ENCODE measurements at regions not wholly inside any gene's neighbourhood (a gene's known extent, or its start where the extent isn't known, plus 50 kb on each side); places are given as distances from the start of the nearest gene placed in this dataset.
"Not testable (repeated sequence)": the region's sequence is repeated elsewhere in the genome, so short reads cannot be mapped to it uniquely, and the experiment has no call there.

GRCh38 chr2:221961561-221961960 is 337.2 kb downstream of the PAX3 start:
- H3K4me1 ChIP-seq (ENCODE audit: insufficient read depth, low read length) = no peaks in the 10 kb centered on the region
- no peak overlapping the region for H3K9ac ChIP-seq (ENCODE audit: low read depth, low read length)
- H3K36me3 ChIP-seq (ENCODE audit: insufficient read depth, low read length) = no peaks in the 10 kb centered on the region
- no peaks in the 10 kb centered on the region for H3K9me3 ChIP-seq (ENCODE audit: control insufficient read depth, insufficient read depth, low read length)

GRCh38 chr2:221958224-221958623 is 340.6 kb downstream of the PAX3 start:
- no peak overlapping the region for H3K9ac ChIP-seq (ENCODE audit: low read depth, low read length)

GRCh38 chr2:221948076-221948475 is 350.7 kb downstream of the PAX3 start:
- H3K4me1 ChIP-seq (ENCODE audit: insufficient read depth, low read length) = no peaks in the 10 kb centered on the region
- peaks cover 3% of the 10 kb centered on the region; the same call in 1 of the 2 replicates for H3K9me3 ChIP-seq (ENCODE audit: control insufficient read depth, insufficient read depth, low read length)
- no peak overlapping the region for H3K9ac ChIP-seq (ENCODE audit: low read depth, low read length)
- no peaks in the 10 kb centered on the region for H3K36me3 ChIP-seq (ENCODE audit: insufficient read depth, low read length)

More at GRCh38 chr2:221958224-221958623, 340.6 kb downstream of the PAX3 start:
- no peaks in the 10 kb centered on the region for H3K9me3 ChIP-seq (ENCODE audit: control insufficient read depth, insufficient read depth, low read length)
- no peaks in the 10 kb centered on the region for H3K36me3 ChIP-seq (ENCODE audit: insufficient read depth, low read length)
- no peaks in the 10 kb centered on the region for H3K4me1 ChIP-seq (ENCODE audit: insufficient read depth, low read length)

- not testable (repeated sequence) for H3K4me1 ChIP-seq (ENCODE audit: insufficient read depth, low read length); H3K9me3 ChIP-seq (ENCODE audit: control insufficient read depth, insufficient read depth, low read length); H3K9ac ChIP-seq (ENCODE audit: low read depth, low read length); H3K36me3 ChIP-seq (ENCODE audit: insufficient read depth, low read length)
These were observed 354.3 kb downstream of the PAX3 start for GRCh38 chr2:221944452-221944851.

- peaks cover 3% of the 10 kb centered on the region; the same call in 1 of the 2 replicates for H3K9me3 ChIP-seq (ENCODE audit: control insufficient read depth, insufficient read depth, low read length)
- no peak overlapping the region for H3K9ac ChIP-seq (ENCODE audit: low read depth, low read length)
- no peaks in the 10 kb centered on the region for H3K36me3 ChIP-seq (ENCODE audit: insufficient read depth, low read length)
- no peaks in the 10 kb centered on the region for H3K4me1 ChIP-seq (ENCODE audit: insufficient read depth, low read length)
These were observed 355.6 kb downstream of the PAX3 start for GRCh38 chr2:221943076-221943810.

- Histone ChIP-seq H3K4me1 (ENCODE audit: insufficient read depth, low read length) (no peaks in the 10 kb centered on the region), H3K36me3 (ENCODE audit: insufficient read depth, low read length) (no peaks in the 10 kb centered on the region), H3K9me3 (ENCODE audit: control insufficient read depth, insufficient read depth, low read length) (no peaks in the 10 kb centered on the region), H3K9ac (ENCODE audit: low read depth, low read length) (no peak overlapping the region)
These were observed 359.3 kb upstream of the EPHA4 start for GRCh38 chr2:221931251-221931991.

GRCh38 chr2:221929259-221929658 is 357.2 kb upstream of the EPHA4 start:
- no peak overlapping the region for H3K9ac ChIP-seq (ENCODE audit: low read depth, low read length)
- H3K4me1 ChIP-seq (ENCODE audit: insufficient read depth, low read length) = no peaks in the 10 kb centered on the region
- no peaks in the 10 kb centered on the region for H3K36me3 ChIP-seq (ENCODE audit: insufficient read depth, low read length)
- no peaks in the 10 kb centered on the region for H3K9me3 ChIP-seq (ENCODE audit: control insufficient read depth, insufficient read depth, low read length)

- H3K9ac ChIP-seq (ENCODE audit: low read depth, low read length) = no peak overlapping the region
- H3K36me3 ChIP-seq (ENCODE audit: insufficient read depth, low read length) = no peaks in the 10 kb centered on the region
- no peaks in the 10 kb centered on the region for H3K4me1 ChIP-seq (ENCODE audit: insufficient read depth, low read length)
- H3K9me3 ChIP-seq (ENCODE audit: control insufficient read depth, insufficient read depth, low read length) = no peaks in the 10 kb centered on the region
These were observed 354.2 kb upstream of the EPHA4 start for GRCh38 chr2:221926327-221926726.

- Histone ChIP-seq H3K9ac (ENCODE audit: low read depth, low read length) (no peak overlapping the region), H3K4me1 (ENCODE audit: insufficient read depth, low read length) (no peaks in the 10 kb centered on the region), H3K36me3 (ENCODE audit: insufficient read depth, low read length) (no peaks in the 10 kb centered on the region), H3K9me3 (ENCODE audit: control insufficient read depth, insufficient read depth, low read length) (no peaks in the 10 kb centered on the region)
These were observed 352.5 kb upstream of the EPHA4 start for GRCh38 chr2:221924576-221924975.

- Histone ChIP-seq H3K9me3 (ENCODE audit: control insufficient read depth, insufficient read depth, low read length) (no peaks in the 10 kb centered on the region), H3K4me1 (ENCODE audit: insufficient read depth, low read length) (peaks cover 24% of the 10 kb centered on the region), H3K36me3 (ENCODE audit: insufficient read depth, low read length) (no peaks in the 10 kb centered on the region), H3K9ac (ENCODE audit: low read depth, low read length) (no peak overlapping the region)
These were observed 343.8 kb upstream of the EPHA4 start for GRCh38 chr2:221915926-221916325.

GRCh38 chr2:221914334-221914880 is 342.3 kb upstream of the EPHA4 start:
- no peaks in the 10 kb centered on the region; the same call in 1 of the 2 replicates for H3K9me3 ChIP-seq (ENCODE audit: control insufficient read depth, insufficient read depth, low read length)
- no peaks in the 10 kb centered on the region for H3K36me3 ChIP-seq (ENCODE audit: insufficient read depth, low read length)
- no peak overlapping the region for H3K9ac ChIP-seq (ENCODE audit: low read depth, low read length)
- H3K4me1 ChIP-seq (ENCODE audit: insufficient read depth, low read length) = peaks cover 24% of the 10 kb centered on the region

GRCh38 chr2:221911890-221912289 is 339.8 kb upstream of the EPHA4 start:
- no peaks in the 10 kb centered on the region; the same call in 1 of the 2 replicates for H3K9me3 ChIP-seq (ENCODE audit: control insufficient read depth, insufficient read depth, low read length)
- no peaks in the 10 kb centered on the region for H3K36me3 ChIP-seq (ENCODE audit: insufficient read depth, low read length)
- no peak overlapping the region for H3K9ac ChIP-seq (ENCODE audit: low read depth, low read length)
- H3K4me1 ChIP-seq (ENCODE audit: insufficient read depth, low read length) = peaks cover 24% of the 10 kb centered on the region

- Histone ChIP-seq H3K4me1 (ENCODE audit: insufficient read depth, low read length) (peaks cover 24% of the 10 kb centered on the region), H3K9me3 (ENCODE audit: control insufficient read depth, insufficient read depth, low read length) (no peaks in the 10 kb centered on the region; the same call in 1 of the 2 replicates), H3K9ac (ENCODE audit: low read depth, low read length) (no peak overlapping the region), H3K36me3 (ENCODE audit: insufficient read depth, low read length) (no peaks in the 10 kb centered on the region)
These were observed 339.2 kb upstream of the EPHA4 start for GRCh38 chr2:221911321-221911720.

GRCh38 chr2:221908518-221908917 is 336.4 kb upstream of the EPHA4 start:
- Histone ChIP-seq H3K4me1 (ENCODE audit: insufficient read depth, low read length) (peaks cover 6% of the 10 kb centered on the region; the same call in 1 of the 2 replicates), H3K9me3 (ENCODE audit: control insufficient read depth, insufficient read depth, low read length) (no peaks in the 10 kb centered on the region; the same call in none of the 2 replicates), H3K9ac (ENCODE audit: low read depth, low read length) (no peak overlapping the region), H3K36me3 (ENCODE audit: insufficient read depth, low read length) (no peaks in the 10 kb centered on the region)

GRCh38 chr2:221897718-221898117 is 325.6 kb upstream of the EPHA4 start:
- Histone ChIP-seq H3K36me3 (ENCODE audit: insufficient read depth, low read length) (no peaks in the 10 kb centered on the region), H3K9me3 (ENCODE audit: control insufficient read depth, insufficient read depth, low read length) (no peaks in the 10 kb centered on the region)

More at GRCh38 chr2:221897718-221898117, 325.6 kb upstream of the EPHA4 start:
- H3K4me1 ChIP-seq (ENCODE audit: insufficient read depth, low read length) = peaks cover 12% of the 10 kb centered on the region
- H3K9ac ChIP-seq (ENCODE audit: low read depth, low read length) = no peak overlapping the region
